HEK293 (cell line): ENCODE measurements at regions not wholly inside any gene's neighbourhood (a gene's known extent, or its start where the extent isn't known, plus 50 kb on each side); places are given as distances from the start of the nearest gene placed in this dataset.

Source experiments
- CTCF ChIP-seq: fragments of 450-650 bp; formaldehyde crosslinking; IDR thresholded peaks from 2 replicates; pipeline ENCODE4 v1.5.1; 2016; ENCODE audit warnings: missing biosample characterization, missing genetic modification characterization
- REST ChIP-seq: fragments of 450-650 bp; formaldehyde crosslinking; IDR thresholded peaks from 2 replicates; pipeline ENCODE4 v1.5.1; 2016; ENCODE audit warnings: missing biosample characterization, missing genetic modification characterization
- SP2 ChIP-seq: fragments of 450-650 bp; formaldehyde crosslinking; IDR thresholded peaks from 2 replicates; pipeline ENCODE4 v1.5.1; 2016; ENCODE audit warnings: missing biosample characterization, missing genetic modification characterization
- TRIM28 ChIP-seq: IDR thresholded peaks from 2 replicates; pipeline ENCODE4 v1.6.1; 2011; ENCODE audit warnings: low read length, control low read depth, borderline replicate concordance
- YY1 ChIP-seq: fragments of 450-650 bp; formaldehyde crosslinking; IDR thresholded peaks from 2 replicates; pipeline ENCODE4 v1.5.1; 2018; ENCODE audit warnings: missing biosample characterization, missing genetic modification characterization
- ZNF513 ChIP-seq: fragments of 450-650 bp; IDR thresholded peaks from 2 replicates; pipeline ENCODE4 v1.5.1; 2018; ENCODE audit warnings: missing biosample characterization, missing genetic modification characterization
- ZNF530 ChIP-seq: fragments of 450-650 bp; formaldehyde crosslinking; IDR thresholded peaks from 2 replicates; pipeline ENCODE4 v1.5.1; 2016; ENCODE audit warnings: low read depth, missing biosample characterization, missing genetic modification characterization
- ZNF704 ChIP-seq: fragments of 450-650 bp; formaldehyde crosslinking; IDR thresholded peaks from 2 replicates; pipeline ENCODE4 v1.5.1; 2016; ENCODE audit warnings: missing biosample characterization, missing genetic modification characterization

GRCh38 chr5:54704825-54705224 lies 187.3 kb downstream of the SNX18 start:
- TF ChIP-seq CTCF (tag by site-specific recombination) = no peak
- TF ChIP-seq SP2 = no peak
- TF ChIP-seq ZNF513 (tag by site-specific recombination) = no peak
- no peak for TF ChIP-seq ZNF704 (tag by site-specific recombination)
- no peak for TF ChIP-seq ZNF530 (tag by site-specific recombination)
- no peak for TF ChIP-seq TRIM28
- no peak for TF ChIP-seq YY1
- no peak for TF ChIP-seq REST
